Astrocyte of the cerebellum (primary cell): ENCODE measurements at regions not wholly inside any gene's neighbourhood (a gene's known extent, or its start where the extent isn't known, plus 50 kb on each side); places are given as distances from the start of the nearest gene placed in this dataset.

ENCODE experiments used
- DNase-seq: peaks from one replicate; pipeline ENCODE4 v3.0.0-alpha.2; 2011; ENCODE audit warnings: low read depth
- H3K4me3 ChIP-seq: 2 replicates; pipeline ENCODE4 v1.5.1; 2011; ENCODE audit warnings: mild to moderate bottlenecking, low read depth, low read length, moderate library complexity
- CTCF ChIP-seq: IDR thresholded peaks from 2 replicates; pipeline ENCODE4 v1.5.1; 2012; ENCODE audit warnings: low read length, low read depth, moderate library complexity, mild to moderate bottlenecking; ENCODE audit errors: missing control alignments
- in situ Hi-C: cut with HindIII; loops from 2 replicates; pipeline ENCODE4 v1.10.0; 2017; ENCODE audit warnings: low sequenced_read_pairs

- no peak for DNase-seq
- TF ChIP-seq CTCF = no peak
- H3K4me3 ChIP-seq = no peak overlapping the region
- in situ Hi-C loops = no loop called here
These were observed 256.2 kb downstream of the PARN start for GRCh38 chr16:14373896-14374295.

GRCh38 chr16:14373406-14373805, 256.7 kb downstream of the PARN start:
- DNase-seq = no peak
- no peak for TF ChIP-seq CTCF
- H3K4me3 ChIP-seq = no peak overlapping the region
- in situ Hi-C loops = no loop called here

DNA sequence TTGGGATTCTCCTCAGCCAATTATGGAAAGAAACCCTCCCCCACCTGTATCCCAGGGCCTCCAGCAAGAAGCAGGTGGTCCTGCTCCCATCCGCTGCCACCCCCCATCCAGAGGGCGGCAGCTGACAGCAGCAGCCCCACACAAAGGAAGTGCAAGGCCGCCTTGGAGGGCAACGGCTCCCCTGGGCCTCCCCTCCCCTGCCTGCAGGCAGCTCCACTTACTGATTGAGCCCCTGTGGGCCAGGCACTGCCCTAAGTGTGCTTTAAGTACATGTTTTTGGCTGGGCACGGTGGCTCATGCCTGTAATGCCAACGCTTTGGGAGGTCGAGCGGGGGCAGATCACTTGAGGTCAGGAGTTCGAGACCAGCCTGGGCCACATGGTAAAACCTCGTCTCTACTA, 257.6 kb downstream of the PARN start:
- no peak overlapping the region for H3K4me3 ChIP-seq
- in situ Hi-C loops = no loop called here
- no peak for TF ChIP-seq CTCF
- DNase-seq = no peak

GRCh38 chr16:14371778-14372431, 258.2 kb downstream of the PARN start:
- in situ Hi-C loops = no loop called here
- no peak overlapping the region for H3K4me3 ChIP-seq
- TF ChIP-seq CTCF = no peak
- no peak for DNase-seq

DNA sequence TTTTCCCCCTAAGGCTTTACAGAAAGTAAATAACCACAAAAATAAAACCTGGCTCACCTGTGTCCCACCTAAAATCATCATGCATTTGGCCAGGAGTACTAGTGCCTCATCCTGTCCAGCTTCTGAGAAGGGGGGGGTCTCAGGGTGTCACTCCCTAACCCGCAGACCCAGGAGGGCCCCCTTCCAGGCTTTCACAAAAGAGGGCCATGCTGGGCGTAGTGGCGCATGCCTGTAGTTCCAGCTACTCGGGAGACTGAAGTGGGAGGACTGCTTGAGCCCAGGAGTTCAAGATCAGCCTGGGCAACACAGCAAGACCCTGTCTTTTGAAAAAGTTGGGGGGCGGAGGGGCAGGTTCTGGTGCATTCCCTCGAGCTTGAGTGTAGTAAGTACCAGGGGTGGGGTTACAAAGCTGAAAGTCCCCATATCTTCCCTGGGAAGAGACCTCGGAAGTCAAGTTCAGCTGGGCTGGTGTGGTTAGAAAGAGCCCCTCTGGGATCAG, 259.3 kb downstream of the PARN start:
- in situ Hi-C loops = no loop called here
- DNase-seq = no peak
- no peak overlapping the region for H3K4me3 ChIP-seq
- TF ChIP-seq CTCF = no peak

DNA sequence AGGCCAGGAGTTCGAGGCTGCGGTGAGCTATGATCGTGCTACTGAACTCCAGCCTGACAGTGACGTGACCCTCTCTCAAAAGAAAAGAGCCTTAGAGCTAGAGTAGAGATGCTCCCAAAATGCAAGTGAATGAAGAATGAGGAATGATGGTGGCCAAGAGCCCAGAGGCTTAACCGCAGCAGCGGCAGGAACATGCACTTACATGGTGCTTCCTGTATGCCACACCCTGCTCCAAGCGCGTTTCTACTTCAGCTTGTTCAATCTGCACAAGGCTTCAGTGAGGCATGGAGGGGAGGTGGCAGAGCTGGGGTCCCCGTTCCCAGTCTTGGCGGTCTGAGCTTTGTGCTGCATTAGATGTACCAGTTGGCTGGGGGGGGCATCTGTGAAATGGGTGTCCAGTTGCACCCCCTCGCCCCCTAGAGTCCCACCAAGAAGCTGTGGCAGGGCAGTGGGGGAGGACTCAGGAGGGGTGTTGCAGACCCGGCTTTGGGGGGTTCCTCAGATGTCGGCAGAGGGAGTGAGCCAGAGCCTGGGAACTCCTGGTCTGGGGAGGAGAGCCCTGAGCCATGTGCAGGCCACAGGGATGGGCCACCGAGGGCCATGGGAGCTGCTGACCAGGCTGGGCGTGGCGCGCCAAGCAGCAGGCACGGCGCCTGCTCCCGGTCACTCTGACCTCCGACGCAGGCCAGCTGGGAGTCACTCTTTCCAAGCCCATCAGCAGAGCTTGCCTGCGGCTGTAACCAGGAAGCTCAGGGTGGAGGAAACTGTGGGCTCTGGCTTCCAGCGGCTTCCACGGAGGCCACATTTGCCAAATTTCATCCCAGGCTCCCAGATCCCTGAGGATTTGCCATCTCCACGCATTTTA, 260.1 kb downstream of the PARN start:
- no peak for DNase-seq
- no peak for TF ChIP-seq CTCF
- no peak overlapping the region for H3K4me3 ChIP-seq
- in situ Hi-C loops = no loop called here
